HepG2 (cell line): ENCODE measurements at regions not wholly inside any gene's neighbourhood (a gene's known extent, or its start where the extent isn't known, plus 50 kb on each side); places are given as distances from the start of the nearest gene placed in this dataset.

Source experiments
- BRCA1 ChIP-seq: sonication (generic); formaldehyde crosslinking; IDR thresholded peaks from 2 replicates; pipeline ENCODE4 v1.4.0; 2020; ENCODE audit warnings: missing genetic modification reagents
- SIN3A ChIP-seq: IDR thresholded peaks from 2 replicates; pipeline ENCODE4 v1.6.1; 2011; ENCODE audit warnings: low read depth, mild to moderate bottlenecking, control low read depth, low read length, borderline replicate concordance
- ZNF143 ChIP-seq: sonication (generic); formaldehyde crosslinking; IDR thresholded peaks from 2 replicates; pipeline ENCODE4 v1.4.0; 2020; ENCODE audit warnings: missing genetic modification reagents
- ZNF616 ChIP-seq: sonication (generic); formaldehyde crosslinking; IDR thresholded peaks from 2 replicates; pipeline ENCODE4 v1.5.0; 2020; ENCODE audit warnings: low read depth, mild to moderate bottlenecking, missing genetic modification reagents
- TF ChIP-seq, protein P1 (sequence below): sonication (generic); formaldehyde crosslinking; conservative IDR thresholded peaks from 2 replicates; pipeline ENCODE4 v1.4.0; 2020; ENCODE audit warnings: missing genetic modification reagents

DNA sequence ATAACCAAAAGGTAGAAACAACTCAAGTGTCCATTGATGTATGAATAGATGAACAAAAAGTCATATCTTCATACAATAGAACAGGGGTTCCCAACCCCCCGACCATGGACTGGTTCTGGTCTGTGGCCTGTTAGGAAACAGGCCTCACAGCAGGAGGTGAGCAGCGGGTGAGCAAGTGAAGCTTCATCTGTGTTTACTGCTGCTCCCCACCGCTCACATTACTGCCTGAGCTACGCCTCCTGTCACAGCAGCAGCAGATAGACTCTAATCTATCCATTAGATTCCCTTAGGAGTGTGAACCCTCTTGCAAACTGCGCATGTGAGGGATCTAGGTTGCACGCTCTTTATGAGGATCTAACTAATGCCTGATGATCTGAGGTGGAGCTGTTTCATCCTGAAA, 478.0 kb downstream of the BRINP1 start:
- TF ChIP-seq ZNF616 (no peak), SIN3A (no peak), ZNF143 (no peak), BRCA1 (CRISPR knock-in tag) (no peak)
- TF ChIP-seq, protein P1, sequence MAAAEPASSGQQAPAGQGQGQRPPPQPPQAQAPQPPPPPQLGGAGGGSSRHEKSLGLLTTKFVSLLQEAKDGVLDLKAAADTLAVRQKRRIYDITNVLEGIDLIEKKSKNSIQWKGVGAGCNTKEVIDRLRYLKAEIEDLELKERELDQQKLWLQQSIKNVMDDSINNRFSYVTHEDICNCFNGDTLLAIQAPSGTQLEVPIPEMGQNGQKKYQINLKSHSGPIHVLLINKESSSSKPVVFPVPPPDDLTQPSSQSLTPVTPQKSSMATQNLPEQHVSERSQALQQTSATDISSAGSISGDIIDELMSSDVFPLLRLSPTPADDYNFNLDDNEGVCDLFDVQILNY (CRISPR knock-in tag): no peak
